RWPE2 (cell line): ENCODE measurements at regions not wholly inside any gene's neighbourhood (a gene's known extent, or its start where the extent isn't known, plus 50 kb on each side); places are given as distances from the start of the nearest gene placed in this dataset.

ENCODE experiments used
- ATAC-seq: fragments of 200-7000 bp; cut with Tn5 transposase; 3 replicates; pipeline ENCODE4 v1.9.1; 2021; ENCODE audit warnings: low read depth
- DNase-seq: peaks from one replicate; pipeline ENCODE4 v3.0.0-alpha.2; 2020; ENCODE audit warnings: low spot score
- H3K27ac ChIP-seq: fragments of 450-650 bp; 2 replicates; pipeline ENCODE4 v1.5.1; 2017; ENCODE audit warnings: mild to moderate bottlenecking; ENCODE audit not compliant: poor library complexity, severe bottlenecking
- H3K27me3 ChIP-seq: fragments of 250-450 bp; sonication (Bioruptor Pico); 2 replicates; pipeline ENCODE4 v1.5.1; 2021; ENCODE audit warnings: mild to moderate bottlenecking, moderate library complexity; ENCODE audit not compliant: insufficient read depth, poor library complexity, severe bottlenecking
- H3K36me3 ChIP-seq: fragments of 250-450 bp; sonication (Bioruptor Pico); 2 replicates; pipeline ENCODE4 v1.5.1; 2020; ENCODE audit warnings: low read depth, mild to moderate bottlenecking, moderate library complexity
- H3K4me1 ChIP-seq: fragments of 250-450 bp; sonication (Bioruptor Pico); 2 replicates; pipeline ENCODE4 v1.5.1; 2021; ENCODE audit warnings: mild to moderate bottlenecking, moderate library complexity; ENCODE audit not compliant: insufficient read depth, poor library complexity, severe bottlenecking
- H3K4me3 ChIP-seq: fragments of 250-450 bp; sonication (Bioruptor Pico); 2 replicates; pipeline ENCODE4 v1.5.1; 2021; ENCODE audit warnings: mild to moderate bottlenecking, moderate library complexity; ENCODE audit not compliant: severe bottlenecking
- H3K9me3 ChIP-seq: fragments of 250-450 bp; sonication (Bioruptor Pico); 2 replicates; pipeline ENCODE4 v1.5.1; 2021; ENCODE audit warnings: mild to moderate bottlenecking, moderate library complexity; ENCODE audit not compliant: severe bottlenecking
- TF ChIP-seq, protein P1 (sequence below): fragments of 450-650 bp; IDR thresholded peaks from one replicate; pipeline ENCODE4 v1.5.1; 2017; ENCODE audit warnings: mild to moderate bottlenecking, moderate library complexity; ENCODE audit not compliant: poor library complexity, severe bottlenecking

DNA sequence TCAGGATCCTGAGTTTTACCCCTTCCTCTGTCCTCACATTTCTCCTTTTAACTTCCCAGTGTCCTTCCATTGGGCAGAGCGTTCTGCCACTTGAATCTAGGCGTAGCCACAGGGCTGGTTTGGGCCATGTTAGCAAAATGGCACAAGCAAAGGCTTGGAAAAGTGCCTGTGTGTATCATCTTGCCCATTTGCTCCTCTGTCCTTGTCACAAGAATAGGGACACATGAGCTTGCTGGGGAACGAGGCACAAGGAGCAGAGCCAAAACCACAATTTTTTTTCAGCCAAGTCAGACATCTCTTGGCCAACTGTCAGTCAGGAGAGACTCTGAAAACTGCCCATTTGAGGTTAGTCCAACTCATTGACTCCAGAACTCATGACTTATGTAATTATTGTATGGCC is 285.2 kb downstream of the ZNF248 start:
- H3K4me3 ChIP-seq, result no peak overlapping the region
- no peaks in the 10 kb centered on the region for H3K4me1 ChIP-seq
- ATAC-seq (no peak), DNase-seq (no peak)
- H3K27ac ChIP-seq, result no peak overlapping the region
- H3K36me3 ChIP-seq, result no peaks in the 10 kb centered on the region
- H3K9me3 ChIP-seq, result no peaks in the 10 kb centered on the region
- no peaks in the 10 kb centered on the region for H3K27me3 ChIP-seq
- TF ChIP-seq, protein P1, sequence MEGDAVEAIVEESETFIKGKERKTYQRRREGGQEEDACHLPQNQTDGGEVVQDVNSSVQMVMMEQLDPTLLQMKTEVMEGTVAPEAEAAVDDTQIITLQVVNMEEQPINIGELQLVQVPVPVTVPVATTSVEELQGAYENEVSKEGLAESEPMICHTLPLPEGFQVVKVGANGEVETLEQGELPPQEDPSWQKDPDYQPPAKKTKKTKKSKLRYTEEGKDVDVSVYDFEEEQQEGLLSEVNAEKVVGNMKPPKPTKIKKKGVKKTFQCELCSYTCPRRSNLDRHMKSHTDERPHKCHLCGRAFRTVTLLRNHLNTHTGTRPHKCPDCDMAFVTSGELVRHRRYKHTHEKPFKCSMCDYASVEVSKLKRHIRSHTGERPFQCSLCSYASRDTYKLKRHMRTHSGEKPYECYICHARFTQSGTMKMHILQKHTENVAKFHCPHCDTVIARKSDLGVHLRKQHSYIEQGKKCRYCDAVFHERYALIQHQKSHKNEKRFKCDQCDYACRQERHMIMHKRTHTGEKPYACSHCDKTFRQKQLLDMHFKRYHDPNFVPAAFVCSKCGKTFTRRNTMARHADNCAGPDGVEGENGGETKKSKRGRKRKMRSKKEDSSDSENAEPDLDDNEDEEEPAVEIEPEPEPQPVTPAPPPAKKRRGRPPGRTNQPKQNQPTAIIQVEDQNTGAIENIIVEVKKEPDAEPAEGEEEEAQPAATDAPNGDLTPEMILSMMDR, result no peak

DNA sequence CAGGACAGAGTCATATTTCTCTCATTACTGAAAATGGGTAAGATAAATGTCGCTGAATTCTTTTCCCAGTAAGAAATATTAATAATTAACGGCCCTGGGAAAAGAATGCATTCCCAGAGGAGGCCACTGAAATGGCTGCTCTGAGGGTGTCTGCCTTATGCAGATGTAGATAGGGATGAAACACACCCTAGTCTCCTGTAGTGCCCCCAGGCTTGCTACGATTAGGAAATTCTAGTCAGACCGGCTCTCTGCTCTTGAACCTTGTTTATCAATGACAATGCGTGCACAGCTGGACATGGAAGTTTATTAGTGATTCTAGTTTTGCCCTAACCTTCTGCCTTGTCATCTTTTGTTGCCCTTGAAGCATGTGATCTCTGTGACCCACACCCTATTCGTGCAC is 291.1 kb downstream of the ZNF248 start:
- ATAC-seq (no peak), DNase-seq (no peak)
- H3K4me1 ChIP-seq, result no peaks in the 10 kb centered on the region
- TF ChIP-seq, protein P1, result no peak
- H3K9me3 ChIP-seq, result no peaks in the 10 kb centered on the region
- H3K4me3 ChIP-seq, result no peak overlapping the region
- H3K36me3 ChIP-seq, result no peaks in the 10 kb centered on the region
- no peaks in the 10 kb centered on the region for H3K27me3 ChIP-seq
- no peak overlapping the region for H3K27ac ChIP-seq

DNA sequence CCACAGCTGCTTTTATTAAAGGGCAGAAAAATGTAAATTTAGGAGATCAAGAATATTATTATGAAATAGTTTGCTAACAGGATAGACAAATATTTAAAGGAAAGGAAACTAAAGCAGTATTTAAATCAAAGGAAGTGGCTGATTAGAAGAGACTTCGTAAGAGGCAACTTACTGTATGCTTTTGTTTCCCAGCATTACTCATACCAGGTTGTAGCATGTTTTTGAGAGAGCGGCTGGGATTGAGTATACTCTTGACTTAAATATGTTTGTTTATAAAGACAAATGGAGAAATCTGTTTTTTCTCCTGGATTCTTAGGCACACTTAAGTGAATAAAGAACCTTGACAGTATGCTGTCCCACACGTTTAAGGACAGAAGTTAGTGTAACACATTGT is 293.7 kb downstream of the ZNF248 start:
- DNase-seq, result no peak
- Histone ChIP-seq H3K4me3 (no peak overlapping the region), H3K27ac (no peak overlapping the region), H3K9me3 (no peaks in the 10 kb centered on the region), H3K27me3 (no peaks in the 10 kb centered on the region), H3K4me1 (no peaks in the 10 kb centered on the region), H3K36me3 (no peaks in the 10 kb centered on the region)
- TF ChIP-seq, protein P1, result no peak
- ATAC-seq, result no peak; the same call in 2 of the 3 replicates

DNA sequence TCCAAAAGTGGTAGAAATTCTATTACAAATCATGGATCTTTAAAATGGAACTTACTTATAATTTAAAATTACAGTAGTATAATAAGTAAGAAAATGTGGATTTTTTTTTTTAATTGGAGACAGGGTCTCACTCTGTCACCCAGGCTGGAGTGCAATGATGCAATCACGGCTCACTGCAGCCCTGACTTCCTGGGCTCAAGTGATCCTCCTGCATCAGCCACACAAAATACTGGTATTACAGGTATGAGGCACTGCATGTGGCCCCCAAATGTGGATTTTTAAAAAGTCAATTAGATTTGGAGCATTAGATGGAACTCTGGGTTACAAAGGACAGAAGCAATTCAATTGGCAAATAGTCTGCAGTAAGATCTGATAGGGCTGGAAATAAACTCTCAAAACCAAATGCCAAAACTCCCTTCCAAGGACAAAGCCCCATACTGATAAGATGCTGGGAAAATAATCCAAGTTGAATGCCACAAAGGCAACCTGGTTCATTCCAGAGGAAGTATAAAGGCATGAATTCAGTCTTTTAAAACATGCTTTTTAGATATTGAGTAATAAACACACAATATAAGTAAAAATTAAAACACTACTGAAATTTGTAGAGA is 294.2 kb downstream of the ZNF248 start:
- no peak for DNase-seq
- no peak overlapping the region for H3K27ac ChIP-seq
- H3K4me3 ChIP-seq, result no peak overlapping the region
- no peaks in the 10 kb centered on the region for H3K36me3 ChIP-seq
- H3K27me3 ChIP-seq, result no peaks in the 10 kb centered on the region
- no peak for ATAC-seq
- TF ChIP-seq, protein P1, result no peak
- no peaks in the 10 kb centered on the region for H3K4me1 ChIP-seq
- H3K9me3 ChIP-seq, result no peaks in the 10 kb centered on the region

DNA sequence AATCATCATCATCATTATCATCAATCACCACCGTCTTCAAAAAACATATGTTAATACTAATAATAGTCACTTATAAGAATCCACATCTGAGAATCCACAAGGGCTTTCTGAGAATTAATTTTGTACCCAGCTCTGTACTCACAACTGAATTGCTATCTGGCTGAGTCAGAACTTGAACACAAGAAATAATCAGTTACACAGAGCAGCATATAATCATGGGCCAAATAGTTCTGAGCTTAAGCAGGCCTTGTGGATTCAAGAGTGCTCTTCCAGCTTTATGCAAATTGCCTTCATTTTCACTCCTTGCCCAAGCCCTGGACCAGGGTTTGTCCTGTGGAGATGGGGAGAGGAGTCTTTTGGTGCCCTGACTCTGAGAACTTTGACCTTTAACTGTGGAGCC is 304.5 kb downstream of the ZNF248 start:
- H3K9me3 ChIP-seq, result no peaks in the 10 kb centered on the region
- no peak overlapping the region for H3K4me3 ChIP-seq
- no peaks in the 10 kb centered on the region for H3K36me3 ChIP-seq
- ATAC-seq, result no peak
- H3K27me3 ChIP-seq, result no peaks in the 10 kb centered on the region
- DNase-seq, result no peak
- no peak overlapping the region for H3K27ac ChIP-seq
- TF ChIP-seq, protein P1, result no peak
- H3K4me1 ChIP-seq, result no peaks in the 10 kb centered on the region
